Occipital lobe (tissue), 1 donor: ENCODE measurements at regions not wholly inside any gene's neighbourhood (a gene's known extent, or its start where the extent isn't known, plus 50 kb on each side); places are given as distances from the start of the nearest gene placed in this dataset.
A peak's percentile ranks its signal among the peaks of the same experiment; 100 is the strongest.

Experiments used
- DNase-seq: peaks from one replicate; lab custom pipeline; 2025; lab: John Stamatoyannopoulos, UW

- DNase-seq: no peak
Measured at GRCh38 chrX:7283741-7284140, 135.8 kb upstream of the PUDP start.

GRCh38 chrX:7280520-7280919 lies 132.6 kb upstream of the PUDP start:
- DNase-seq: no peak

- no peak for DNase-seq
Measured at GRCh38 chrX:7272346-7272745, 124.4 kb upstream of the PUDP start.

- DNase-seq: peak; percentile 0
Measured at GRCh38 chrX:7270933-7271332, 123.0 kb upstream of the PUDP start.

- no peak for DNase-seq
Measured at GRCh38 chrX:7269991-7270390, 122.0 kb upstream of the PUDP start.

- no peak for DNase-seq
Measured at GRCh38 chrX:7269589-7269988, 121.6 kb upstream of the PUDP start.

GRCh38 chrX:7266288-7266687 lies 118.3 kb upstream of the PUDP start:
- no peak for DNase-seq

GRCh38 chrX:7264399-7264798 lies 116.4 kb upstream of the PUDP start:
- no peak for DNase-seq

- DNase-seq: no peak
Measured at GRCh38 chrX:7263961-7264360, 116.0 kb upstream of the PUDP start.

GRCh38 chrX:7263330-7263729 lies 115.4 kb upstream of the PUDP start:
- DNase-seq: no peak

GRCh38 chrX:7262551-7262950 lies 114.6 kb upstream of the PUDP start:
- DNase-seq: no peak

- DNase-seq: no peak
Measured at GRCh38 chrX:7261672-7262332, 113.8 kb upstream of the PUDP start.

- DNase-seq: no peak
Measured at GRCh38 chrX:7254144-7254543, 106.2 kb upstream of the PUDP start.

- no peak for DNase-seq
Measured at GRCh38 chrX:7253565-7253964, 105.6 kb upstream of the PUDP start.

GRCh38 chrX:7252013-7252610 lies 104.2 kb upstream of the PUDP start:
- no peak for DNase-seq

- no peak for DNase-seq
Measured at GRCh38 chrX:7247346-7247745, 99.4 kb upstream of the PUDP start.

- no peak for DNase-seq
Measured at GRCh38 chrX:7244405-7244804, 96.5 kb upstream of the PUDP start.

- DNase-seq: no peak
Measured at GRCh38 chrX:7242613-7243012, 94.7 kb upstream of the PUDP start.

GRCh38 chrX:7240929-7241328 lies 93.0 kb upstream of the PUDP start:
- DNase-seq: no peak

- DNase-seq: no peak
Measured at GRCh38 chrX:7235071-7235470, 87.1 kb upstream of the PUDP start.

GRCh38 chrX:7233580-7234406 lies 85.8 kb upstream of the PUDP start:
- no peak for DNase-seq

GRCh38 chrX:7228226-7228625 lies 80.3 kb upstream of the PUDP start:
- DNase-seq: no peak

GRCh38 chrX:7225338-7225737 lies 77.4 kb upstream of the PUDP start:
- no peak for DNase-seq
